ENCODE measurements at regions not wholly inside any gene's neighbourhood (a gene's known extent, or its start where the extent isn't known, plus 50 kb on each side); places are given as distances from the start of the nearest gene placed in this dataset.
"Not testable (repeated sequence)": the region's sequence is repeated elsewhere in the genome, so short reads cannot be mapped to it uniquely, and the experiment has no call there.

GRCh38 chr10:131578472-131578970, 267.0 kb upstream of the TCERG1L start:
- Histone ChIP-seq H3K4me1 (no peaks in the 10 kb centered on the region), H3K36me3 (no peaks in the 10 kb centered on the region), H3K4me3 (no peak overlapping the region), H3K27me3 (no peaks in the 10 kb centered on the region), H3K9me3 (peaks cover 0 to 3% (median 0%) of the 10 kb centered on the region in 4 donors), H3K27ac (no peak overlapping the region)
- DNase-seq: peak in 1 of 3 donors; percentile 3
- no peak for TF ChIP-seq POLR2A (IDR thresholded peaks at IDR 0.05)
- no peak for TF ChIP-seq CTCF (IDR thresholded peaks at IDR 0.05)

GRCh38 chr10:131579251-131580071, 267.9 kb upstream of the TCERG1L start:
- no peak for TF ChIP-seq POLR2A (IDR thresholded peaks at IDR 0.05)
- no peak for TF ChIP-seq CTCF (IDR thresholded peaks at IDR 0.05)
- H3K9me3 ChIP-seq: peaks cover 0 to 3% (median 0%) of the 10 kb centered on the region in 4 donors

GRCh38 chr10:131580076-131580652, 268.6 kb upstream of the TCERG1L start:
- Histone ChIP-seq H3K4me1 (no peaks in the 10 kb centered on the region), H3K9me3 (peaks cover 0 to 3% (median 0%) of the 10 kb centered on the region in 4 donors), H3K27ac (no peak overlapping the region), H3K27me3 (no peaks in the 10 kb centered on the region), H3K36me3 (no peaks in the 10 kb centered on the region), H3K4me3 (no peak overlapping the region)
- TF ChIP-seq POLR2A (IDR thresholded peaks at IDR 0.05) (no peak), CTCF (IDR thresholded peaks at IDR 0.05) (no peak)
- peak in 1 of 3 donors; percentile 19 for DNase-seq

More at GRCh38 chr10:131579251-131580071, 267.9 kb upstream of the TCERG1L start:
- Histone ChIP-seq H3K27me3 (no peaks in the 10 kb centered on the region), H3K36me3 (no peaks in the 10 kb centered on the region), H3K4me1 (no peaks in the 10 kb centered on the region), H3K4me3 (no peak overlapping the region), H3K27ac (no peak overlapping the region)
- DNase-seq: peak in 1 of 3 donors; percentile 6

- Histone ChIP-seq H3K4me1 (no peaks in the 10 kb centered on the region), H3K27ac (no peak overlapping the region), H3K36me3 (no peaks in the 10 kb centered on the region), H3K9me3 (peaks cover 0 to 3% (median 0%) of the 10 kb centered on the region in 4 donors), H3K27me3 (no peaks in the 10 kb centered on the region), H3K4me3 (no peak overlapping the region)
- TF ChIP-seq CTCF (IDR thresholded peaks at IDR 0.05) (no peak), POLR2A (IDR thresholded peaks at IDR 0.05) (no peak)
- peak in 1 of 3 donors; percentile 8 for DNase-seq
Measured at GRCh38 chr10:131580674-131581073, 269.2 kb upstream of the TCERG1L start.

- not testable (repeated sequence) for H3K27ac ChIP-seq, H3K9me3 ChIP-seq, H3K27me3 ChIP-seq, H3K4me3 ChIP-seq, H3K4me1 ChIP-seq, H3K36me3 ChIP-seq
- DNase-seq: peak in 1 of 3 donors; percentile 29
Measured at GRCh38 chr10:131581547-131581946, 270.0 kb upstream of the TCERG1L start.

GRCh38 chr10:131584287-131584686, 272.8 kb upstream of the TCERG1L start:
- peak in 2 of 3 donors; percentile 4 to 26 for DNase-seq
- no peak overlapping the region for H3K4me3 ChIP-seq
- no peaks in the 10 kb centered on the region for H3K27me3 ChIP-seq
- H3K27ac ChIP-seq: no peak overlapping the region
- H3K9me3 ChIP-seq: no peaks in the 10 kb centered on the region
- TF ChIP-seq CTCF (IDR thresholded peaks at IDR 0.05) (no peak), POLR2A (IDR thresholded peaks at IDR 0.05) (no peak)
- H3K36me3 ChIP-seq: no peaks in the 10 kb centered on the region
- no peaks in the 10 kb centered on the region for H3K4me1 ChIP-seq

Measured in Peyer's patch (tissue), 4 donors.